ENCODE measurements at regions not wholly inside any gene's neighbourhood (a gene's known extent, or its start where the extent isn't known, plus 50 kb on each side); places are given as distances from the start of the nearest gene placed in this dataset.

DNA sequence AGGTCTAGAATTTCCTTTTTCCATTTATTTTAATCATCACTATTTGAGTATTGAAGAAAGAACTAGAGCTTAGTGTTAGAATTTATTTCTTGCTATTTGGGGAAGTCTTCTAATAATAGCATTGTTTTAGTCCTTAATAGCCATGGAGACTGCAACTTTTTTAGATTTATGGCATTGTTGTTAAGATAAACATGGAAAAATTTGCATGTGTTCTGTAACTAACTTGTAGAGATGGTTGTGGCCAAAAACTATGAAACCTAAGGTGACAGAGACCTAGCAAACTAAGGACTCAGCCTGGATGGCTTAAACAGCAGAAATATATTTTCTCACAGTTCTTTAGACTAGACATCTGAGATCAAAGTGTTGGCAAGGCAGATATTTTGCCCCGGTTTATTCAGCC is 246.4 kb downstream of the SPRY2 start:
- TF ChIP-seq, protein P1, sequence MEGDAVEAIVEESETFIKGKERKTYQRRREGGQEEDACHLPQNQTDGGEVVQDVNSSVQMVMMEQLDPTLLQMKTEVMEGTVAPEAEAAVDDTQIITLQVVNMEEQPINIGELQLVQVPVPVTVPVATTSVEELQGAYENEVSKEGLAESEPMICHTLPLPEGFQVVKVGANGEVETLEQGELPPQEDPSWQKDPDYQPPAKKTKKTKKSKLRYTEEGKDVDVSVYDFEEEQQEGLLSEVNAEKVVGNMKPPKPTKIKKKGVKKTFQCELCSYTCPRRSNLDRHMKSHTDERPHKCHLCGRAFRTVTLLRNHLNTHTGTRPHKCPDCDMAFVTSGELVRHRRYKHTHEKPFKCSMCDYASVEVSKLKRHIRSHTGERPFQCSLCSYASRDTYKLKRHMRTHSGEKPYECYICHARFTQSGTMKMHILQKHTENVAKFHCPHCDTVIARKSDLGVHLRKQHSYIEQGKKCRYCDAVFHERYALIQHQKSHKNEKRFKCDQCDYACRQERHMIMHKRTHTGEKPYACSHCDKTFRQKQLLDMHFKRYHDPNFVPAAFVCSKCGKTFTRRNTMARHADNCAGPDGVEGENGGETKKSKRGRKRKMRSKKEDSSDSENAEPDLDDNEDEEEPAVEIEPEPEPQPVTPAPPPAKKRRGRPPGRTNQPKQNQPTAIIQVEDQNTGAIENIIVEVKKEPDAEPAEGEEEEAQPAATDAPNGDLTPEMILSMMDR (IDR thresholded peaks at IDR 0.05): no peak
- TF ChIP-seq POLR2A (IDR thresholded peaks at IDR 0.05): no peak
